Endothelial cell of umbilical vein (primary cell): ENCODE measurements at regions not wholly inside any gene's neighbourhood (a gene's known extent, or its start where the extent isn't known, plus 50 kb on each side); places are given as distances from the start of the nearest gene placed in this dataset.

Experiments
- FOS ChIP-seq: IDR thresholded peaks from 2 replicates; pipeline ENCODE4 v1.6.1; 2011; ENCODE audit warnings: mild to moderate bottlenecking, low read length, moderate library complexity, borderline replicate concordance; ENCODE audit not compliant: insufficient read depth
- JUN ChIP-seq: IDR thresholded peaks from 2 replicates; pipeline ENCODE4 v1.6.1; 2011; ENCODE audit warnings: borderline replicate concordance, low read depth; ENCODE audit not compliant: insufficient read length, insufficient read depth
- MAX ChIP-seq: IDR thresholded peaks from 2 replicates; pipeline ENCODE4 v1.6.1; 2011; ENCODE audit not compliant: insufficient read depth, insufficient read length
- MYC ChIP-seq: IDR thresholded peaks from one replicate; pipeline ENCODE4 v1.6.1; 2011; ENCODE audit warnings: mild to moderate bottlenecking, low read depth, low read length
- POLR2A ChIP-seq: IDR thresholded peaks from 2 replicates; pipeline ENCODE4 v1.6.1; 2012; ENCODE audit warnings: low read depth, mild to moderate bottlenecking, control low read depth, low read length
- POLR2AphosphoS5 ChIP-seq: IDR thresholded peaks from 2 replicates; pipeline ENCODE4 v1.6.1; 2012; ENCODE audit warnings: low read depth, mild to moderate bottlenecking, control low read depth, low read length, moderate library complexity; ENCODE audit not compliant: insufficient read depth
- TF ChIP-seq, protein P1 (sequence below), 2 donors: IDR thresholded peaks; 1 replicate in 1 of 2; 2 replicates in 1 of 2; pipeline ENCODE4 v1.5.1; 2011; ENCODE audit warnings: low read length in 2 of 2, mild to moderate bottlenecking in 2 of 2, moderate library complexity in 2 of 2, control low read depth in 1 of 2, inconsistent platforms in 1 of 2, low read depth in 1 of 2; ENCODE audit not compliant: insufficient read depth in 1 of 2; ENCODE audit errors: extremely low read depth in 1 of 2

DNA sequence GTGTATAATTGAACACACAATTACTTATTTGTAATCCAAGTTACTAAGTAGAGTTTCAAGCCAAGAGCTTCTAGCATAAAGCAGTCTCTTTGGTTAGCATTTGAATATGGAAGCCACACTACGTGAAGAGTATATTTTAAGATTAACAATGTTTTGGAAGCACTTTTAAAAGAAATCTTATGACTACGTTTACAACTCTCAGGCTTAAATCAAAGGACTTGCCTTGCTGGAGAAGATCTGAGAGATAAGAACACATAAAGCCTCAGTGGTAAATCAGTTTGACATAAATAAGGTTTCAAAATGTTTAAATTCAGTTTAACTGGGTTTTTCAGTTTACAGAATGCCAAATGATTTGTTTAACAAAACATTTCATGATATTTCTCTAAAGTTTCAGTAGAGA lies 161.9 kb upstream of the PDE3A start:
- TF ChIP-seq, protein P1, sequence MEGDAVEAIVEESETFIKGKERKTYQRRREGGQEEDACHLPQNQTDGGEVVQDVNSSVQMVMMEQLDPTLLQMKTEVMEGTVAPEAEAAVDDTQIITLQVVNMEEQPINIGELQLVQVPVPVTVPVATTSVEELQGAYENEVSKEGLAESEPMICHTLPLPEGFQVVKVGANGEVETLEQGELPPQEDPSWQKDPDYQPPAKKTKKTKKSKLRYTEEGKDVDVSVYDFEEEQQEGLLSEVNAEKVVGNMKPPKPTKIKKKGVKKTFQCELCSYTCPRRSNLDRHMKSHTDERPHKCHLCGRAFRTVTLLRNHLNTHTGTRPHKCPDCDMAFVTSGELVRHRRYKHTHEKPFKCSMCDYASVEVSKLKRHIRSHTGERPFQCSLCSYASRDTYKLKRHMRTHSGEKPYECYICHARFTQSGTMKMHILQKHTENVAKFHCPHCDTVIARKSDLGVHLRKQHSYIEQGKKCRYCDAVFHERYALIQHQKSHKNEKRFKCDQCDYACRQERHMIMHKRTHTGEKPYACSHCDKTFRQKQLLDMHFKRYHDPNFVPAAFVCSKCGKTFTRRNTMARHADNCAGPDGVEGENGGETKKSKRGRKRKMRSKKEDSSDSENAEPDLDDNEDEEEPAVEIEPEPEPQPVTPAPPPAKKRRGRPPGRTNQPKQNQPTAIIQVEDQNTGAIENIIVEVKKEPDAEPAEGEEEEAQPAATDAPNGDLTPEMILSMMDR (IDR thresholded peaks at IDR 0.05; ENCODE audit: extremely low read depth in 1 of 2, insufficient read depth in 1 of 2, low read depth in 1 of 2, low read length in 2 of 2), result no peak
- TF ChIP-seq POLR2A, result no peak
- TF ChIP-seq MYC, result no peak
- TF ChIP-seq POLR2AphosphoS5, result no peak
- no peak for TF ChIP-seq FOS
- TF ChIP-seq MAX, result no peak
- no peak for TF ChIP-seq JUN
